RWPE2 (cell line): ENCODE measurements at regions not wholly inside any gene's neighbourhood (a gene's known extent, or its start where the extent isn't known, plus 50 kb on each side); places are given as distances from the start of the nearest gene placed in this dataset.
"Not testable (repeated sequence)": the region's sequence is repeated elsewhere in the genome, so short reads cannot be mapped to it uniquely, and the experiment has no call there.

ENCODE experiments used
- ATAC-seq: fragments of 200-7000 bp; cut with Tn5 transposase; 3 replicates; pipeline ENCODE4 v1.9.1; 2021; ENCODE audit warnings: low read depth
- DNase-seq: peaks from one replicate; pipeline ENCODE4 v3.0.0-alpha.2; 2020; ENCODE audit warnings: low spot score
- H3K27ac ChIP-seq: fragments of 450-650 bp; 2 replicates; pipeline ENCODE4 v1.5.1; 2017; ENCODE audit warnings: mild to moderate bottlenecking; ENCODE audit not compliant: poor library complexity, severe bottlenecking
- H3K27me3 ChIP-seq: fragments of 250-450 bp; sonication (Bioruptor Pico); 2 replicates; pipeline ENCODE4 v1.5.1; 2021; ENCODE audit warnings: mild to moderate bottlenecking, moderate library complexity; ENCODE audit not compliant: insufficient read depth, poor library complexity, severe bottlenecking
- H3K36me3 ChIP-seq: fragments of 250-450 bp; sonication (Bioruptor Pico); 2 replicates; pipeline ENCODE4 v1.5.1; 2020; ENCODE audit warnings: low read depth, mild to moderate bottlenecking, moderate library complexity
- H3K4me1 ChIP-seq: fragments of 250-450 bp; sonication (Bioruptor Pico); 2 replicates; pipeline ENCODE4 v1.5.1; 2021; ENCODE audit warnings: mild to moderate bottlenecking, moderate library complexity; ENCODE audit not compliant: insufficient read depth, poor library complexity, severe bottlenecking
- H3K4me3 ChIP-seq: fragments of 250-450 bp; sonication (Bioruptor Pico); 2 replicates; pipeline ENCODE4 v1.5.1; 2021; ENCODE audit warnings: mild to moderate bottlenecking, moderate library complexity; ENCODE audit not compliant: severe bottlenecking
- H3K9me3 ChIP-seq: fragments of 250-450 bp; sonication (Bioruptor Pico); 2 replicates; pipeline ENCODE4 v1.5.1; 2021; ENCODE audit warnings: mild to moderate bottlenecking, moderate library complexity; ENCODE audit not compliant: severe bottlenecking
- TF ChIP-seq, protein P1 (sequence below): fragments of 450-650 bp; IDR thresholded peaks from one replicate; pipeline ENCODE4 v1.5.1; 2017; ENCODE audit warnings: mild to moderate bottlenecking, moderate library complexity; ENCODE audit not compliant: poor library complexity, severe bottlenecking

DNA sequence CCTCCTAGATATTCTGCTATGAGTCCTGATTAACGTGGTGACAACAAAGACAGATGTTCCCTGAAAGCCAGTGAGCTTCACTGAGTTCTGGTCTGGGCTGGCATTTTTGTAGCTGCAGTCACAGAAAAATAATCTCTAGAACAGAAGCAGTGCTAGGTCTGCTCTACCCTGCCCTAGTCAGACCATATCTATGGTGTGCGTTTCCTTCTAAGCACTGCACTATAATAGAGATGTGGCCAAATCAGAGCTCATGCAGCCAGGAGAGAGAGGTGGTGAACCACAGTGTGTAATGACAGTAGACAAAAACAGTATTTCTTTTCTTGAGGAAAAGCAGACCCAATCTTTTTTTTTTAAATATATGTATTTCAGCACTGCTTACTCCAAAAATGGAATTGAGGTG is 76.3 kb downstream of the CMAS start:
- Histone ChIP-seq H3K27me3 (no peaks in the 10 kb centered on the region), H3K9me3 (no peaks in the 10 kb centered on the region), H3K4me1 (no peaks in the 10 kb centered on the region), H3K4me3 (no peak overlapping the region), H3K27ac (no peak overlapping the region), H3K36me3 (no peaks in the 10 kb centered on the region)
- no peak for ATAC-seq
- no peak for DNase-seq
- TF ChIP-seq, protein P1, sequence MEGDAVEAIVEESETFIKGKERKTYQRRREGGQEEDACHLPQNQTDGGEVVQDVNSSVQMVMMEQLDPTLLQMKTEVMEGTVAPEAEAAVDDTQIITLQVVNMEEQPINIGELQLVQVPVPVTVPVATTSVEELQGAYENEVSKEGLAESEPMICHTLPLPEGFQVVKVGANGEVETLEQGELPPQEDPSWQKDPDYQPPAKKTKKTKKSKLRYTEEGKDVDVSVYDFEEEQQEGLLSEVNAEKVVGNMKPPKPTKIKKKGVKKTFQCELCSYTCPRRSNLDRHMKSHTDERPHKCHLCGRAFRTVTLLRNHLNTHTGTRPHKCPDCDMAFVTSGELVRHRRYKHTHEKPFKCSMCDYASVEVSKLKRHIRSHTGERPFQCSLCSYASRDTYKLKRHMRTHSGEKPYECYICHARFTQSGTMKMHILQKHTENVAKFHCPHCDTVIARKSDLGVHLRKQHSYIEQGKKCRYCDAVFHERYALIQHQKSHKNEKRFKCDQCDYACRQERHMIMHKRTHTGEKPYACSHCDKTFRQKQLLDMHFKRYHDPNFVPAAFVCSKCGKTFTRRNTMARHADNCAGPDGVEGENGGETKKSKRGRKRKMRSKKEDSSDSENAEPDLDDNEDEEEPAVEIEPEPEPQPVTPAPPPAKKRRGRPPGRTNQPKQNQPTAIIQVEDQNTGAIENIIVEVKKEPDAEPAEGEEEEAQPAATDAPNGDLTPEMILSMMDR = no peak

DNA sequence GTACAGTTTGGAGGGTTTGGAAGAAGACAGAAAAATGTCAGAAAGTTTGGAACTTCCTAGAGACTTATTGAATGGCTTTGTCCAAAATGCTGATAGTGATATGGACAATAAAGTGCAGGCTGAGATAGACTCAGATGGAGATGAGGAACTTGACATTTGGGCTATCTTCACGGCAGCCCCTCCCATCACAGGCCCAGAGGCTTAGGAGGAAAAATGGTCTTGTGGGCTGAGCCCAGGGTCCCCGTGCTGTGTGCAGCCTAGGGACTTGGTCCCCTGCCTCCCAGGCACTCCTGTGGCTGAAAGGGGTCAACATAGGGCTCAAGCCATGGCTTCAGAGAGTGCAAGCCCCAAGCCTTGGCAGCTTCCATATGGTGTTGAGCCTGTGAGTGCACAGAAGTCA is 79.0 kb downstream of the CMAS start:
- DNase-seq = no peak
- no peaks in the 10 kb centered on the region for H3K36me3 ChIP-seq
- TF ChIP-seq, protein P1 = no peak
- ATAC-seq = no peak
- H3K27me3 ChIP-seq = no peaks in the 10 kb centered on the region
- no peaks in the 10 kb centered on the region for H3K9me3 ChIP-seq
- no peak overlapping the region for H3K27ac ChIP-seq
- H3K4me1 ChIP-seq = no peaks in the 10 kb centered on the region
- no peak overlapping the region for H3K4me3 ChIP-seq

DNA sequence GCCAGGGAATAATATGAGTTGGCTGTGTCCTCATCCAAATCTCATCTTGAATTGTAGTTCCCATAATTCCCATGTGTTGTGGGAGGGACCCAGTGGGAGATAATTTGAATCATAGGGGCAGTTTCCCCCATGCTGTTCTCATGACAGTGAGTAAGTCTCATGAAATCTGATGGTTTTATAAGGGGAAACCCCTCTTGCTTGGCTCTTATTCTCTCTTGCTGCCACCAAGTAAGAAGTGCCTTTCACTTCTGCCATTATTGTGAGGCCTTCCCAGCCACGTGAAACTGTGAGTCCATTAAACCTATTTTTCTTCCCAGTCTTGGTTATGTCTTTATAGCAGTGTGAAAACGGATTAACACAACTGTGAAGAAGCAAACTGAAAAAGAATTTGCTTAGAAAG is 80.1 kb downstream of the CMAS start:
- not testable (repeated sequence) for H3K36me3 ChIP-seq, H3K27ac ChIP-seq, ATAC-seq

DNA sequence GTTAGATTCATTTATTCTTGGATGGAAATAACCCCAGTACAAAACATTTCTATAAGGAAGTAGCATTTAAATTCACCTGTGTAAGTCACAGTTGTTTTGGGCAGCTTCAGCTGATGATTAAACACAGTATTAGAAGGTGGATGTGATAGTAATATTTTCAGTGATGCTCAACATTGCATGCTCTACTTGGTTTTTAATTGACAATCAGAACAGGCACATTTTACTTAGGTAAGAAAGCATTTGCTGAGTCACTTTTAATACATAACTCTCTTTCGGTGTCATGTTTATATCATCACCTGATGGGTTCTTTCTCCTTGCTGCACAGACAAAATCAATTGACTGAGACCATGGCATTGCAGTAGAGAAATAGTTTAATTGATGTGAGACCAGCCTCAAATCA is 80.7 kb downstream of the CMAS start:
- Histone ChIP-seq H3K9me3 (no peaks in the 10 kb centered on the region), H3K4me3 (no peak overlapping the region), H3K36me3 (no peaks in the 10 kb centered on the region), H3K4me1 (peaks cover 5% of the 10 kb centered on the region), H3K27me3 (no peaks in the 10 kb centered on the region), H3K27ac (no peak overlapping the region)
- DNase-seq (no peak), ATAC-seq (no peak)
- TF ChIP-seq, protein P1 = no peak

More for the DNA sequence above, 80.1 kb downstream of the CMAS start:
- not testable (repeated sequence) for H3K4me3 ChIP-seq, DNase-seq, H3K4me1 ChIP-seq, H3K9me3 ChIP-seq, H3K27me3 ChIP-seq

DNA sequence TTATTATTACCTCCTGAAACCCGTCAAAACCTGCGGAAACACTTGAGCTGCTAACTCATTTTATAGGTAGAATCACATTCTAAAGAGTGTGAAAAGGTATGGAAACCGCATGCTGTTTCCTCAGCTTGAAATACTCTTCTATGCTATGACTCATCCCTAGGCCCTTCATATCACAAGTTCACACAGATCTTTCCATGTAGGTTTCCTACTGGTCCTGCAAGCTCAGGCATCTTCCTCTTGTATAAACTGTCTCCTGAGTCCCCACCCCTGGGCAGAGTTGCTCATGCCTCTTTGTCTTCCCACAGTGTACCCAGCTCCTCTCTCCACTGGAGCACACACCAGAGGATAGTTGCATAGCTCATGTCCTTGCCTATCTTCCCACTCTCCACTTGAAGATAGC is 84.7 kb downstream of the CMAS start:
- Histone ChIP-seq H3K36me3 (no peaks in the 10 kb centered on the region), H3K4me1 (peaks cover 5% of the 10 kb centered on the region), H3K27me3 (no peaks in the 10 kb centered on the region), H3K27ac (no peak overlapping the region), H3K4me3 (no peak overlapping the region), H3K9me3 (no peaks in the 10 kb centered on the region)
- ATAC-seq = peak; percentile 94
- TF ChIP-seq, protein P1 = no peak
- peak; percentile 57 for DNase-seq

DNA sequence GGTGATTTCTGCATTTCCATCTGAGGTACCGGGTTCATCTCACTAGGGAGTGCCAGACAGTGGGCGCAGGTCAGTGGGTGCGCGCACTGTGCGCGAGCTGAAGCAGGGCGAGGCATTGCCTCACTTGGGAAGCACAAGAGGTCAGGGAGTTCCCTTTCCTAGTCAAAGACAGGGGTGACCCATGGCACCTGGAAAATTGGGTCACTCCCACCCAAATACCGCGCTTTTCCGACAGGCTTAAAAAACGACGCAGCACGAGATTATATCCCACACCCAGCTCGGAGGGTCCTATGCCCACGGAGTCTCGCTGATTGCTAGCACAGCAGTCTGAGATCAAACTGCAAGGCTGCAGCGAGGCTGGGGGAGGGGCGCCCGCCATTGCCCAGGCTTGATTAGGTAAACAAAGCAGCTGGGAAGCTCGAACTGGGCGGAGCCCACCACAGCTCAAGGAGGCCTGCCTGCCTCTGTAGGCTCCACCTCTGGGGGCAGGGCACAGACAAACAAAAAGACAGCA is 90.6 kb downstream of the CMAS start:
- not testable (repeated sequence) for H3K36me3 ChIP-seq, H3K27ac ChIP-seq, ATAC-seq, H3K27me3 ChIP-seq, H3K9me3 ChIP-seq, H3K4me1 ChIP-seq, H3K4me3 ChIP-seq, DNase-seq
